ENCODE measurements at regions not wholly inside any gene's neighbourhood (a gene's known extent, or its start where the extent isn't known, plus 50 kb on each side); places are given as distances from the start of the nearest gene placed in this dataset.
A peak's percentile ranks its signal among the peaks of the same experiment; 100 is the strongest.

DNA sequence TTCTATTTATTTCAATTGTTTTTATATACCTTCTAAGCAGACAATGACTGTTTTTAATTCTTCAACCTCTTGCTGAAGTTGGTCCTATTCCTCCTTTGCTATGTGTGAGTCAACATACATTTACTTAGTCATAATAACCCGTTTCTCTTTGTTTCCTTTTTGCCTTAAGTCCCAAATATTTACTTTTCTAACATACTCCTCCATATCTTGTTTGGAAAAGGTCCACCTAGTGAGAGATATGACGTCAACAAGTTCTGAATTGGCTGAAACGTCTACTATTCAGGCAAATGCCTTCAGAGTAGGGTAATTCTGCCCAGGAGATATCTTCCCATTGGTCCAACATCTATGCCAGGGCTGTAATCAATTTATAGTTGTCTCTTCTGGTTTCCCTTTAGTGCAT lies 179.3 kb upstream of the GEMIN8 start:
- no CpG with 5 or more reads among the region's 3 CpGs for WGBS (ENCODE audit: insufficient coverage, low lambda C conversion rate)
- H3K4me3 ChIP-seq (ENCODE audit: low read length) = no peak overlapping the region
- DNase-seq = no peak
- no peaks in the 10 kb centered on the region for H3K36me3 ChIP-seq (ENCODE audit: control insufficient read depth, insufficient read depth, low read length)
- H3K27me3 ChIP-seq (ENCODE audit: control insufficient read depth, insufficient read depth, low read length) = no peaks in the 10 kb centered on the region
- no peak overlapping the region for H3K27ac ChIP-seq (ENCODE audit: low read length)
- H3K9me3 ChIP-seq (ENCODE audit: control insufficient read depth, low read depth, low read length) = no peaks in the 10 kb centered on the region
- no peaks in the 10 kb centered on the region for H3K4me1 ChIP-seq (ENCODE audit: control insufficient read depth, insufficient read depth, low read length)

DNA sequence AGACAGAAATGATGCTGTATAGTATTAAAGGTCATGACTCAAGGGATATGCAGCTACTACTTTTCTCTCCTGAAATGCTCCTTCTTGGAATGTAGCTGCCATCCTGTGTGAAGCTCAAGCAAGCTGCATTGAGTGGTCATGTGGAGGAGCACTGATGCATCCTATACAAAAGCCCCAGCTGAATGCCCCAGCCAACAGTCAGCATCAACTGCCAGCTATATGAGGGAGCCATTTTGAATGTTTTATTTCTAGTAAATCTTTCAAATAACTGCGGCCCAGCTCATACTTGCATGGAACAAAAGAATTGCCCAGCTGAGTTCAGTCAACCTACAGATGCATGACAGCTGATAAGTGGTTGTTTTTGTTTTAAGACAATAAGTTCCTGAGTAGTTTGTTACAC lies 165.0 kb upstream of the GEMIN8 start:
- Histone ChIP-seq H3K27me3 (ENCODE audit: control insufficient read depth, insufficient read depth, low read length) (no peaks in the 10 kb centered on the region), H3K36me3 (ENCODE audit: control insufficient read depth, insufficient read depth, low read length) (no peaks in the 10 kb centered on the region), H3K4me1 (ENCODE audit: control insufficient read depth, insufficient read depth, low read length) (no peaks in the 10 kb centered on the region), H3K27ac (ENCODE audit: low read length) (no peak overlapping the region), H3K4me3 (ENCODE audit: low read length) (no peak overlapping the region), H3K9me3 (ENCODE audit: control insufficient read depth, low read depth, low read length) (no peaks in the 10 kb centered on the region)
- no CpG with 5 or more reads among the region's 1 CpG for WGBS (ENCODE audit: insufficient coverage, low lambda C conversion rate)
- DNase-seq = no peak

DNA sequence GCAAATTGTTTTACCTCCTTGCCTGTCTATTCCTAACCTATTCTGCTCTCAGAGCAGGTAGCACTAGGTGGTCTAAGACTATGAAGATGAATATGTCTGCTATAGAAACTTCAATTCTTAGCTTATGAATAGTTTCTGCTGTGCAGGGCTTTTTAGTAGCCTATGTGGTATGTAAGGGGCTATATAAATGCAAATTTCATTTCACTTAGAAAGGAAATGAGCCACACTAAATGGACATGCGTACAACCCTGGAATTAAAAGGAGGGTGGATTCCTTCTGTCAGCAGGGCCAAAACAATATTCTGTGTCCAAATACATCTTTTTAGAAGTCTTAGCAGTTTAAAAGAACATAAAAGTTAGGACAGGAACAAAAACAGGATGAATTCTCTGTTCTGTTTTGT lies 163.9 kb upstream of the GEMIN8 start:
- Histone ChIP-seq H3K36me3 (ENCODE audit: control insufficient read depth, insufficient read depth, low read length) (no peaks in the 10 kb centered on the region), H3K4me1 (ENCODE audit: control insufficient read depth, insufficient read depth, low read length) (no peaks in the 10 kb centered on the region), H3K4me3 (ENCODE audit: low read length) (no peak overlapping the region), H3K27me3 (ENCODE audit: control insufficient read depth, insufficient read depth, low read length) (no peaks in the 10 kb centered on the region), H3K27ac (ENCODE audit: low read length) (no peak overlapping the region), H3K9me3 (ENCODE audit: control insufficient read depth, low read depth, low read length) (no peaks in the 10 kb centered on the region)
- no CpG with 5 or more reads among the region's 1 CpG for WGBS (ENCODE audit: insufficient coverage, low lambda C conversion rate)
- DNase-seq = no peak

DNA sequence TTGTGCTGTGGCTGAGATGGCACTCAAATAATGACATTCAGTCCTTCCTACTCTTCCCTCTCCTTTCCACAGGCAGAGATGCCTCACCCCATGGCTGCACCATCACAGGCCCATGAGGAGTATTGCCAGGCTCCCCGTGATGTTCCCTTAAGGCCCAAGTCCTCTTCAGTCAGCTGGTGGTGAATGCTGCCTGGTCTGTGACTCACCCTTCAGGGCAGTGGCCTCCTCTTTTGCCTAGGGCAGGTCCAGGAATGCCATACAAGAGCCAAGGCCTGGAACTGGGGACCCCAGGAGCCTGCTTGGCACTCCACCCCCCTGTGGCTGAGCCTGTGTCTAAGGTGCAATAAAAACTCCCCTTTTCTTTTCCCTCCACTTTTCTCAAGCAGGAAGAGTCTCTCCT lies 144.2 kb upstream of the GEMIN8 start:
- Histone ChIP-seq H3K36me3 (ENCODE audit: control insufficient read depth, insufficient read depth, low read length) (no peaks in the 10 kb centered on the region), H3K9me3 (ENCODE audit: control insufficient read depth, low read depth, low read length) (no peaks in the 10 kb centered on the region)
- no CpG with 5 or more reads among the region's 1 CpG for WGBS (ENCODE audit: insufficient coverage, low lambda C conversion rate)

DNA sequence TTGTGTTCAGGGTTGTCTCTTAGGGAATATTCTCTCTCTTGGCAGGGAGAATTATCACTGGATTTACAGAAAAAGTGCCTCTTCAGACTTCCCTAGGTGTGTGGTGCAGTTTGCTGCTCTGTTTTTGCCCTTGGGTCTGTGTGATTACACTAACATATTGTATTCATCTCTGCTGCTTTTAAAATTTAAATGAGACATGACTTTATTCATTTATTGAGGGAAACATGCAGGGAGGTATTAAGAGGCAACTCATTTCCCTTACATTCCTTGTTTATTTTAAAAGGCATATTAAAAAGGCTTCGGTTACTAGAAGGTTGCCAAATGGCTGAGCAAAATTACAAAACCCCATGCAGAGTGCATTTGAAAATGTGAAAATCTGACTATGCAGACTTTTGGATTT lies 135.1 kb upstream of the GEMIN8 start:
- Histone ChIP-seq H3K36me3 (ENCODE audit: control insufficient read depth, insufficient read depth, low read length) (no peaks in the 10 kb centered on the region), H3K9me3 (ENCODE audit: control insufficient read depth, low read depth, low read length) (no peaks in the 10 kb centered on the region), H3K4me1 (ENCODE audit: control insufficient read depth, insufficient read depth, low read length) (no peaks in the 10 kb centered on the region), H3K27ac (ENCODE audit: low read length) (no peak overlapping the region), H3K4me3 (ENCODE audit: low read length) (no peak overlapping the region), H3K27me3 (ENCODE audit: control insufficient read depth, insufficient read depth, low read length) (no peaks in the 10 kb centered on the region)
- DNase-seq = no peak
- no CpG with 5 or more reads among the region's 1 CpG for WGBS (ENCODE audit: insufficient coverage, low lambda C conversion rate)

More for the DNA sequence above, 144.2 kb upstream of the GEMIN8 start:
- Histone ChIP-seq H3K4me1 (ENCODE audit: control insufficient read depth, insufficient read depth, low read length) (no peaks in the 10 kb centered on the region), H3K27me3 (ENCODE audit: control insufficient read depth, insufficient read depth, low read length) (no peaks in the 10 kb centered on the region), H3K27ac (ENCODE audit: low read length) (no peak overlapping the region), H3K4me3 (ENCODE audit: low read length) (no peak overlapping the region)
- DNase-seq = peak; percentile 29 to 47

DNA sequence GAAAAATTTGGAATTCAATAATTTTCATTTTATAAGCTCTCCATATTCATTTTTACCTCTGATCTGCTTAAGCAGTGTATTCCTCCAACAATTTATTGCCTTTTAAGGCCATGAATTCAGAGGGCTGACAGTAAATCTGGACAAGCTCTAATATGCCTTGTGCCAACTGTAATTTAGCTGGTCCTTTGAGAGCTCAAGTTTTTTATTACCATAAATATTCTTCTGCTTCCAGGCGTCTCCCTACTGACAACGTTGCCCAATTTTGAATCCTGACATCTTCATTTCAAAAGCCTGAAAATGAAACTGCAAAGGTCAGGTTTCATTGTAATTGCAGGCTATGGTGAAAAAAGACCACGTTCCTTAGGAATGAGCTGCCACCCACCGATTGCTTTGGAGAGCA lies 95.8 kb upstream of the GEMIN8 start:
- Histone ChIP-seq H3K27ac (ENCODE audit: low read length) (no peak overlapping the region), H3K4me3 (ENCODE audit: low read length) (no peak overlapping the region), H3K36me3 (ENCODE audit: control insufficient read depth, insufficient read depth, low read length) (no peaks in the 10 kb centered on the region), H3K4me1 (ENCODE audit: control insufficient read depth, insufficient read depth, low read length) (no peaks in the 10 kb centered on the region), H3K27me3 (ENCODE audit: control insufficient read depth, insufficient read depth, low read length) (no peaks in the 10 kb centered on the region), H3K9me3 (ENCODE audit: control insufficient read depth, low read depth, low read length) (no peaks in the 10 kb centered on the region)
- no CpG with 5 or more reads among the region's 4 CpGs for WGBS (ENCODE audit: insufficient coverage, low lambda C conversion rate)
- DNase-seq = peak in 1 of 2 donors; percentile 1

DNA sequence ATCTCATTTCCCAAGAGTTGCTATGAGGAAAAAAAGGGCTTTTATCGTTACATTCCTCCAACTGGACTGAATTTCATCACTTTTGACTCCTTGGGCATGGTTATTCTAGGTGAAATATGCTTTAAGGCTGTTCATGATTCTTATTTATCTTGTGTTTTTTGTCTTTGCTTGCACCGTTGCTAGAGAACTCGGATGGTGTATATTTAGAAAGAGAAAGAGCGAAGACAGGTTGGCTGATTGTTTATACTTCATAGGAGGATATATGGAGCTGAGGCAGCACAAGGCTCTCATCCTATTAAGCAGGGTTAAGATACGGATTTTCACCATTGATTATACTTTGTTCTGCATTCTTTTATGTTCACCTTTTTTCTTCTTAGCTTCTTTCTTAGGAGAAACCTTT lies 94.9 kb upstream of the GEMIN8 start:
- WGBS (ENCODE audit: insufficient coverage, low lambda C conversion rate) = 86% methylated on average over 1 of the region's 5 CpGs

DNA sequence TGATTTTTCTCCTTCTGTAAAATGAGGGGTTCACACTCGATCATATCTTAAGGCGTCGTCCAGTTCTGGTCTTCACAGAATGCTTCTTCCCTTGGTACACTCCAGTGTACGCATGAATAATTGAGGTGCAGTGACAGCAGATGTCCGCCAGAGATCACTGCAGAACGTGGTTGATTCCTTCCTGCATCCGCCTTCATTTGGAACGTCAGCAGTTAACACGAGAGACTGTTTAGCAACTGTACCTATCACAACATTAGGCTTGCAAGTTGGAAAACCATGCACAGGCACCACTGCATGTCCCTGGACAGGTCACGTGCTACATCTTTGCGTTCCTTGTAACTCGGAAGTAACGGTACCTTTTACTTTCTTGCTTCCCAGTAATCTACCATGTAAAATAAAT lies 66.0 kb upstream of the GEMIN8 start:
- no peak overlapping the region for H3K27ac ChIP-seq (ENCODE audit: low read length)
- no peaks in the 10 kb centered on the region for H3K9me3 ChIP-seq (ENCODE audit: control insufficient read depth, low read depth, low read length)
- H3K36me3 ChIP-seq (ENCODE audit: control insufficient read depth, insufficient read depth, low read length) = no peaks in the 10 kb centered on the region
- H3K4me3 ChIP-seq (ENCODE audit: low read length) = no peak overlapping the region
- WGBS (ENCODE audit: insufficient coverage, low lambda C conversion rate) = no CpG with 5 or more reads among the region's 13 CpGs
- H3K4me1 ChIP-seq (ENCODE audit: control insufficient read depth, insufficient read depth, low read length) = no peaks in the 10 kb centered on the region
- H3K27me3 ChIP-seq (ENCODE audit: control insufficient read depth, insufficient read depth, low read length) = no peaks in the 10 kb centered on the region
- DNase-seq = peak; percentile 36 to 39

More for the DNA sequence above, 94.9 kb upstream of the GEMIN8 start:
- Histone ChIP-seq H3K27me3 (ENCODE audit: control insufficient read depth, insufficient read depth, low read length) (no peaks in the 10 kb centered on the region), H3K36me3 (ENCODE audit: control insufficient read depth, insufficient read depth, low read length) (no peaks in the 10 kb centered on the region), H3K4me1 (ENCODE audit: control insufficient read depth, insufficient read depth, low read length) (no peaks in the 10 kb centered on the region), H3K27ac (ENCODE audit: low read length) (no peak overlapping the region), H3K9me3 (ENCODE audit: control insufficient read depth, low read depth, low read length) (no peaks in the 10 kb centered on the region), H3K4me3 (ENCODE audit: low read length) (no peak overlapping the region)
- no peak for DNase-seq

DNA sequence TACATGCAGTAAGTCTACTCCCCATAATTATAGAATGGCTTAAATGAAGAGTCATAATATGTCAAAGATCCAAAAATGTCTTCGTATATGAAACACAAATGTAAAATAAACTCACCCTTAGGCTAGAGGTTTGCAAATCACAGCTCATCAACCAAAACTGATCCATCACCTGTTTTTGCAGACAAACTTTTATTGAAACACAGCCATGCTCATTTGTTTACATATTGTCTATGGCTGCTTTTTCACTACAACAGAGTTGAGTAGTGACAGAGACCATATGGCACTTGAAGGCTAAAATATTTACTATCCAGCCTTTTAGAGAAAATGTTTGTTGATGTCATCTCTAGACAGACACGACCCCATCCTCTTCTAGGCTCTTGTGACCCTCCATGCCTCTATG lies 64.5 kb upstream of the GEMIN8 start:
- H3K36me3 ChIP-seq (ENCODE audit: control insufficient read depth, insufficient read depth, low read length) = no peaks in the 10 kb centered on the region
- no peak for DNase-seq
- no CpG with 5 or more reads among the region's 2 CpGs for WGBS (ENCODE audit: insufficient coverage, low lambda C conversion rate)
- no peaks in the 10 kb centered on the region for H3K4me1 ChIP-seq (ENCODE audit: control insufficient read depth, insufficient read depth, low read length)
- no peaks in the 10 kb centered on the region for H3K9me3 ChIP-seq (ENCODE audit: control insufficient read depth, low read depth, low read length)
- H3K27ac ChIP-seq (ENCODE audit: low read length) = no peak overlapping the region
- H3K4me3 ChIP-seq (ENCODE audit: low read length) = no peak overlapping the region
- no peaks in the 10 kb centered on the region for H3K27me3 ChIP-seq (ENCODE audit: control insufficient read depth, insufficient read depth, low read length)

DNA sequence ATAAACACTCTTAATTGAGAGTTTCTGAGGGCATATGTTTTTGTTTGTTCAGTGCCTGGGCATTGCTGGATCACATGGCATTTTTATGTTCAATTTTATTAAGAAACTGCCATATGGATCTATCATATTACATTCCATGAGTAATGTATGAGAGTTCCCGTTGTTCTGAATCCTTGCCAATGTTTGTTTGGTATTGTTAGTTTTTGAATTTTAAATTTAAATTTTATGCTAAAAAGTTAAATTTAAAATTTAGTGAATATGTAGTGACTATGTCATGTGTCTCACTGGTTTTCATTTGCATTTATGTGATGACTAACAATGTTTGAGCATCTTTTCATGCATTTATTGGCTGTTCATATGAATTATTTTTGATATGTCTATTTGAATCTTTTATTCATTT lies 54.8 kb upstream of the GEMIN8 start:
- H3K36me3 ChIP-seq (ENCODE audit: control insufficient read depth, insufficient read depth, low read length) = no peaks in the 10 kb centered on the region
- no peaks in the 10 kb centered on the region for H3K27me3 ChIP-seq (ENCODE audit: control insufficient read depth, insufficient read depth, low read length)
- H3K4me3 ChIP-seq (ENCODE audit: low read length) = no peak overlapping the region
- no peak for DNase-seq
- 100% methylated on average over 1 of the region's 1 CpG for WGBS (ENCODE audit: insufficient coverage, low lambda C conversion rate)
- no peak overlapping the region for H3K27ac ChIP-seq (ENCODE audit: low read length)
- H3K9me3 ChIP-seq (ENCODE audit: control insufficient read depth, low read depth, low read length) = no peaks in the 10 kb centered on the region
- no peaks in the 10 kb centered on the region for H3K4me1 ChIP-seq (ENCODE audit: control insufficient read depth, insufficient read depth, low read length)

DNA sequence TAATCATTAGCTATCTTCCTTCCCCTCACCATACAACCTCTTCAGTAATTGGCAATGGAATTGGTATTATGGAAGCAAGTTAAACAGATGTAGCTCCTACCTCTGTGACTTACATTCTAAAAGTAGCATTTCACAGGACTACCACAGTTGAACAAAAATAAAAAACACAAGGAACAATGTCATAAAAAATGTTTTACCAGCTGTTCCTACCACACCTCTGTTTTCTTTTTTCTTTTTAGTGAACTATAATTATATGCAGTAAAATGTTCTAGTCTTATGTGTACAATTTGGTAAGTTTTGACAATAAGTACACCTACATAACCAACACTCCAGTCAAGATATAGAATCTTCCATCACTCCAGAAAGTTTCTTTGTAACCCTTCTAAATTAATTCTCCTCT lies 54.1 kb upstream of the GEMIN8 start:
- Histone ChIP-seq H3K27me3 (ENCODE audit: control insufficient read depth, insufficient read depth, low read length) (no peaks in the 10 kb centered on the region), H3K36me3 (ENCODE audit: control insufficient read depth, insufficient read depth, low read length) (no peaks in the 10 kb centered on the region), H3K9me3 (ENCODE audit: control insufficient read depth, low read depth, low read length) (no peaks in the 10 kb centered on the region), H3K4me3 (ENCODE audit: low read length) (no peak overlapping the region), H3K27ac (ENCODE audit: low read length) (no peak overlapping the region), H3K4me1 (ENCODE audit: control insufficient read depth, insufficient read depth, low read length) (no peaks in the 10 kb centered on the region)
- no peak for DNase-seq

Measured in large intestine (tissue), 3 donors.